ENCODE measurements at regions not wholly inside any gene's neighbourhood (a gene's known extent, or its start where the extent isn't known, plus 50 kb on each side); places are given as distances from the start of the nearest gene placed in this dataset.

DNA sequence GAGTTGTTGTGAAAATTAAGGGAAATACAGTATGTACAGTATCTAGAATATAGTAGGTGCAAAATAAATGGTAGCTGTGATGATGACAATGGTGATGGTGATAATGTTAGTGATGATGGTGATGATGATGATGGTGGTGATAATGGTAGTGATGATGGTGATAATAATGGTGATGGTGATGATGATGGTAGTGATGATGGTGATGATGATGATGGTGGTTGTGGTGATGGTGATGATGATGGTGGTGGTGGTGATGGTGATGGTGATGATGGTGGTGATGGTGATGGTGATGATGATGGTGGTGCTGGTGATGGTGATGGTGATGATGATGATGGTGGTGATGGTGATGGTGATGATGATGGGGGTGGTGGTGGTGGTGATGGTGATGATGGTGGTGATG lies 91.3 kb upstream of the FOXF1 start:
- TF ChIP-seq, protein P1, sequence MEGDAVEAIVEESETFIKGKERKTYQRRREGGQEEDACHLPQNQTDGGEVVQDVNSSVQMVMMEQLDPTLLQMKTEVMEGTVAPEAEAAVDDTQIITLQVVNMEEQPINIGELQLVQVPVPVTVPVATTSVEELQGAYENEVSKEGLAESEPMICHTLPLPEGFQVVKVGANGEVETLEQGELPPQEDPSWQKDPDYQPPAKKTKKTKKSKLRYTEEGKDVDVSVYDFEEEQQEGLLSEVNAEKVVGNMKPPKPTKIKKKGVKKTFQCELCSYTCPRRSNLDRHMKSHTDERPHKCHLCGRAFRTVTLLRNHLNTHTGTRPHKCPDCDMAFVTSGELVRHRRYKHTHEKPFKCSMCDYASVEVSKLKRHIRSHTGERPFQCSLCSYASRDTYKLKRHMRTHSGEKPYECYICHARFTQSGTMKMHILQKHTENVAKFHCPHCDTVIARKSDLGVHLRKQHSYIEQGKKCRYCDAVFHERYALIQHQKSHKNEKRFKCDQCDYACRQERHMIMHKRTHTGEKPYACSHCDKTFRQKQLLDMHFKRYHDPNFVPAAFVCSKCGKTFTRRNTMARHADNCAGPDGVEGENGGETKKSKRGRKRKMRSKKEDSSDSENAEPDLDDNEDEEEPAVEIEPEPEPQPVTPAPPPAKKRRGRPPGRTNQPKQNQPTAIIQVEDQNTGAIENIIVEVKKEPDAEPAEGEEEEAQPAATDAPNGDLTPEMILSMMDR (IDR thresholded peaks at IDR 0.05; ENCODE audit: low read depth, low read length, poor library complexity, severe bottlenecking): no peak
- TF ChIP-seq EZH2phosphoT487 (IDR thresholded peaks at IDR 0.05; ENCODE audit: borderline replicate concordance, low read length): no peak
- no peaks in the 10 kb centered on the region for H3K79me2 ChIP-seq (ENCODE audit: control insufficient read depth, low read length)

DNA sequence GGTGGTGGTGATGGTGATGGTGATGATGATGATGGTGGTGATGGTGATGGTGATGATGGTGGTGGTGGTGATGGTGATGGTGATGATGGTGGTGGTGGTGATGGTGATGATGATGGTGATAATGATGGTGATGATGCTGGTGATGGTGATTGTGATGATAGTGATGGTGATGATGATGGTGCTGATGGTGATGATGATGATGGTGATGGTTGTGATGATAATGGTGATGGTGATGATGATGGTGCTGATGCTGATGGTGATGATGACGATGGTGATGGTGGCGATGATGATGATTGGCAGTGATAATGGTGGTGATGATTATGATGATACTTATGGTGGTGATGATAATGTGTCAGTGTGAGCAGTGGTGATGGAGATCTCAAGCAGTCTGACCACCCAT lies 90.8 kb upstream of the FOXF1 start:
- no peak for TF ChIP-seq EZH2phosphoT487 (IDR thresholded peaks at IDR 0.05; ENCODE audit: borderline replicate concordance, low read length)
- TF ChIP-seq, protein P1 (IDR thresholded peaks at IDR 0.05; ENCODE audit: low read depth, low read length, poor library complexity, severe bottlenecking): no peak
- no peaks in the 10 kb centered on the region for H3K79me2 ChIP-seq (ENCODE audit: control insufficient read depth, low read length)
- H3K4me2 ChIP-seq (ENCODE audit: low read length): no peak overlapping the region
- no peaks in the 10 kb centered on the region for H3K36me3 ChIP-seq (ENCODE audit: control insufficient read depth, low read length)
- H3F3A ChIP-seq (ENCODE audit: control insufficient read depth, insufficient read depth): no peaks in the 10 kb centered on the region
- H3K4me1 ChIP-seq (ENCODE audit: control insufficient read depth, low read length): no peaks in the 10 kb centered on the region
- no peaks in the 10 kb centered on the region; the same call in 1 of the 2 replicates for H3K9me2 ChIP-seq (replicated peaks; ENCODE audit: control insufficient read depth, low read length)
- H3K9me3 ChIP-seq (ENCODE audit: control insufficient read depth, insufficient read depth, low read length): no peaks in the 10 kb centered on the region
- no peak overlapping the region for H3K27ac ChIP-seq (ENCODE audit: low read depth, low read length)
- no peaks in the 10 kb centered on the region for H3K27me3 ChIP-seq (ENCODE audit: control insufficient read depth, low read length)
- H4K20me1 ChIP-seq (ENCODE audit: control insufficient read depth, insufficient read depth, low read depth, low read length): no peaks in the 10 kb centered on the region
- H3K4me3 ChIP-seq (ENCODE audit: low read length): no peak overlapping the region

More for the DNA sequence above, 91.3 kb upstream of the FOXF1 start:
- no peaks in the 10 kb centered on the region for H4K20me1 ChIP-seq (ENCODE audit: control insufficient read depth, insufficient read depth, low read depth, low read length)
- no peaks in the 10 kb centered on the region for H3K27me3 ChIP-seq (ENCODE audit: control insufficient read depth, low read length)
- no peaks in the 10 kb centered on the region for H3K9me3 ChIP-seq (ENCODE audit: control insufficient read depth, insufficient read depth, low read length)
- H3K4me2 ChIP-seq (ENCODE audit: low read length): no peak overlapping the region
- no peaks in the 10 kb centered on the region for H3F3A ChIP-seq (ENCODE audit: control insufficient read depth, insufficient read depth)
- no peaks in the 10 kb centered on the region for H3K36me3 ChIP-seq (ENCODE audit: control insufficient read depth, low read length)
- H3K27ac ChIP-seq (ENCODE audit: low read depth, low read length): no peak overlapping the region
- no peaks in the 10 kb centered on the region; the same call in 1 of the 2 replicates for H3K9me2 ChIP-seq (replicated peaks; ENCODE audit: control insufficient read depth, low read length)
- no peak overlapping the region for H3K4me3 ChIP-seq (ENCODE audit: low read length)
- no peaks in the 10 kb centered on the region for H3K4me1 ChIP-seq (ENCODE audit: control insufficient read depth, low read length)

DNA sequence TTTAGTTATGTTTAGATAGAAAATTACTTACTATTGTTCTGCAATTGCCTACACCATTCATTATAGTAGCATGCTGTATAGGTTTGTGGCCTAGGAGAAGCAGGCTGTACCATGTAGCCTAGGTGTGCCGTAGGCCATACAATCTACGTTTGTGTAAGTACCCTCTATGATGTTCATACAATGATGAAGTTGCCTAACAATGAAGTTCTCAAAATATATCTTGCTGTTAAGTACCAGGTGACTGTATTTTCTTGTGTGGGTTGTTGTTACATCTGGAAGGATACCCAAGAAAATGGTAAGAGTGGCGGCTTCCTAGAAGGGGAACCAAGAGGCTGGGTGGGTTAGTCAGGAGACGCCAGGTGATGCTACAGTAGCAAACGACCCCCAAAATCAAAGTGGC lies 88.3 kb upstream of the FOXF1 start:
- H3K79me2 ChIP-seq (ENCODE audit: control insufficient read depth, low read length): no peaks in the 10 kb centered on the region
- H3K9me2 ChIP-seq (replicated peaks; ENCODE audit: control insufficient read depth, low read length): no peaks in the 10 kb centered on the region; the same call in 1 of the 2 replicates
- H3F3A ChIP-seq (ENCODE audit: control insufficient read depth, insufficient read depth): no peaks in the 10 kb centered on the region
- no peaks in the 10 kb centered on the region for H4K20me1 ChIP-seq (ENCODE audit: control insufficient read depth, insufficient read depth, low read depth, low read length)
- H3K36me3 ChIP-seq (ENCODE audit: control insufficient read depth, low read length): no peaks in the 10 kb centered on the region
- TF ChIP-seq, protein P1 (IDR thresholded peaks at IDR 0.05; ENCODE audit: low read depth, low read length, poor library complexity, severe bottlenecking): no peak
- no peak for TF ChIP-seq EZH2phosphoT487 (IDR thresholded peaks at IDR 0.05; ENCODE audit: borderline replicate concordance, low read length)
- H3K9me3 ChIP-seq (ENCODE audit: control insufficient read depth, insufficient read depth, low read length): no peaks in the 10 kb centered on the region
- H3K4me1 ChIP-seq (ENCODE audit: control insufficient read depth, low read length): no peaks in the 10 kb centered on the region
- H3K27ac ChIP-seq (ENCODE audit: low read depth, low read length): no peak overlapping the region
- H3K4me2 ChIP-seq (ENCODE audit: low read length): no peak overlapping the region
- H3K4me3 ChIP-seq (ENCODE audit: low read length): no peak overlapping the region
- no peaks in the 10 kb centered on the region for H3K27me3 ChIP-seq (ENCODE audit: control insufficient read depth, low read length)

All from DOHH2 (cell line).